Peyer's patch (tissue), 4 donors: ENCODE measurements at regions not wholly inside any gene's neighbourhood (a gene's known extent, or its start where the extent isn't known, plus 50 kb on each side); places are given as distances from the start of the nearest gene placed in this dataset.

Experiments
- DNase-seq, 3 donors: peaks; one replicate each; pipeline ENCODE4 v3.0.0-alpha.2; 2017 to 2019
- H3K27ac ChIP-seq, 4 donors: fragments of 200-600 bp; sonication (generic); one replicate each; pipeline ENCODE4 v1.5.1; 2016 to 2019
- H3K27me3 ChIP-seq, 2 donors: fragments of 200-600 bp; sonication (generic); one replicate each; pipeline ENCODE4 v1.5.1; 2019
- H3K36me3 ChIP-seq, 3 donors: fragments of 200-600 bp; sonication (generic); one replicate each; pipeline ENCODE4 v1.5.1; 2016 to 2019
- H3K4me1 ChIP-seq, 4 donors: fragments of 200-600 bp; sonication (generic); one replicate each; pipeline ENCODE4 v1.5.1; 2016 to 2019
- H3K4me3 ChIP-seq, 4 donors: fragments of 200-600 bp; sonication (generic); 1 replicate in 3 of 4; 2 replicates in 1 of 4; pipeline ENCODE4 v1.5.1; 2016 to 2019; ENCODE audit warnings: mild to moderate bottlenecking in 1 of 4
- H3K9me3 ChIP-seq, 4 donors: fragments of 200-600 bp; sonication (generic); one replicate each; pipeline ENCODE4 v1.5.1; 2016 to 2019; ENCODE audit warnings: mild to moderate bottlenecking in 1 of 4
- POLR2A ChIP-seq, 2 donors: fragments of 450-650 bp; IDR thresholded peaks; one replicate each; pipeline ENCODE4 v1.5.1; 2017; ENCODE audit warnings: antibody characterized with exemption in 2 of 2, mild to moderate bottlenecking in 2 of 2, moderate library complexity in 2 of 2
- TF ChIP-seq, protein P1 (sequence below), 6 experiments: fragments of 450-650 bp in 4 of 6; fragments of 200-600 bp in 2 of 6; sonication (generic) in 1 of 6; IDR thresholded peaks; one replicate each; pipeline ENCODE4 v1.5.1; 2017 to 2019; ENCODE audit warnings: antibody characterized with exemption in 6 of 6, mild to moderate bottlenecking in 3 of 6, moderate library complexity in 1 of 6

DNA sequence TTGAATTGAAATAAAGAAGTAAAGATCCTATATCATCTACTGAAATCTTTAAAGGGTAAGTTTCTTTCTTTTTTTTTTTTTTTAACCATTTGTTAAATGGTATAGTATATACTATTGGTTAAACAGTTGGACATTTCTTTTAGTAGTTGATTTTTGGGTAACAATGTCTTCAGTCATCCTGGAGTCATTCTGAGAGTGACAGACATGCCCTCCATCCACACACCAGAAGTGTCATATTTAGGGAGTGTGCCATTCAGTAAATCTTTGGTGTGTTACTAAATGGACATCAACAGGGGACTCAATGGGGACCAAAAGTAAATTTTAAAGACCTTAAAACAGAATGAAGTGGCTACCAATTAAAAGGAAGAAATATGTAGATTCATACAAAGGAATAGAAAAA, 50.8 kb upstream of the SLC39A10 start:
- TF ChIP-seq, protein P1, sequence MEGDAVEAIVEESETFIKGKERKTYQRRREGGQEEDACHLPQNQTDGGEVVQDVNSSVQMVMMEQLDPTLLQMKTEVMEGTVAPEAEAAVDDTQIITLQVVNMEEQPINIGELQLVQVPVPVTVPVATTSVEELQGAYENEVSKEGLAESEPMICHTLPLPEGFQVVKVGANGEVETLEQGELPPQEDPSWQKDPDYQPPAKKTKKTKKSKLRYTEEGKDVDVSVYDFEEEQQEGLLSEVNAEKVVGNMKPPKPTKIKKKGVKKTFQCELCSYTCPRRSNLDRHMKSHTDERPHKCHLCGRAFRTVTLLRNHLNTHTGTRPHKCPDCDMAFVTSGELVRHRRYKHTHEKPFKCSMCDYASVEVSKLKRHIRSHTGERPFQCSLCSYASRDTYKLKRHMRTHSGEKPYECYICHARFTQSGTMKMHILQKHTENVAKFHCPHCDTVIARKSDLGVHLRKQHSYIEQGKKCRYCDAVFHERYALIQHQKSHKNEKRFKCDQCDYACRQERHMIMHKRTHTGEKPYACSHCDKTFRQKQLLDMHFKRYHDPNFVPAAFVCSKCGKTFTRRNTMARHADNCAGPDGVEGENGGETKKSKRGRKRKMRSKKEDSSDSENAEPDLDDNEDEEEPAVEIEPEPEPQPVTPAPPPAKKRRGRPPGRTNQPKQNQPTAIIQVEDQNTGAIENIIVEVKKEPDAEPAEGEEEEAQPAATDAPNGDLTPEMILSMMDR (IDR thresholded peaks at IDR 0.05): no peak
- no peak for TF ChIP-seq POLR2A (IDR thresholded peaks at IDR 0.05)

DNA sequence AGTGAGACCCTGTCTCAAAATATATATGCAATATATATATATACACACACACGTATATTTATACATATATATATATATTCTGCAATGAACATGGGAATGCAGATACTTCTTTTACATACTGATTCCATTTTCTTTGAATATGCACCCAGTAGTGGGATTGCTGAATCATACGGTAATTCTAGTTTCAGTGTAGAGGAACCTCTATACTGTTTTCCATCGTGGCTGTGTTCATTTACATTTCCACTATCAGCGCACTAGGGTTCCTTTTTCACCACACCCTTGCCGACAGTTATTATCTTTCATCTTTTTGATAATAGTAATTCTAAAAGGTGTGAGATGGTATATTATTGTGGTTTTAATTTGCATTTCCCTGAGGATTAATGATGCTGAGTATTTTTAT, 52.3 kb upstream of the SLC39A10 start:
- no peak for DNase-seq
- H3K4me1 ChIP-seq: no peaks in the 10 kb centered on the region
- H3K9me3 ChIP-seq: no peaks in the 10 kb centered on the region
- no peaks in the 10 kb centered on the region for H3K27me3 ChIP-seq
- TF ChIP-seq, protein P1 (IDR thresholded peaks at IDR 0.05): no peak
- no peak for TF ChIP-seq POLR2A (IDR thresholded peaks at IDR 0.05)
- H3K4me3 ChIP-seq: no peak overlapping the region
- no peaks in the 10 kb centered on the region for H3K36me3 ChIP-seq
- H3K27ac ChIP-seq: no peak overlapping the region

More for the DNA sequence above, 50.8 kb upstream of the SLC39A10 start:
- Histone ChIP-seq H3K9me3 (no peaks in the 10 kb centered on the region), H3K36me3 (no peaks in the 10 kb centered on the region), H3K4me1 (no peaks in the 10 kb centered on the region), H3K27ac (no peak overlapping the region), H3K4me3 (no peak overlapping the region), H3K27me3 (no peaks in the 10 kb centered on the region)
- DNase-seq: no peak

DNA sequence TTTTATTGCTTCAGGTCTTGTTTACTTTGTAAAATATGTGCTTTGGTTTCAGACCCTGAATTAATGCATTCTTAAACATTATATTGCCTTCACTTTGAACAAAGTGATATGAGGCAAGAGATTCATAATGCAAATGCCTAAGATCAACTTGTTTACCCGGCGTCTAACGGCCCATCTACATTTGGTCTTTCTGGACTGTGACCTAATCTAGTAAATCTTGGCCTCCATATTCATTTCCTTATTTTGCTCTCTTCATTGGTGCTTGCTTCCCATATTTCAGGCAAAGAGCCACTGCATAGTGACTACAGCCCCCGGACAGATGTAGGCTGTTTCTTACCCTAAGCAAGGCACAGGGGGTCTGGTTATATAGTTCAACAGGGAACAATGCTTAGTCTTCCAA, 53.0 kb upstream of the SLC39A10 start:
- H3K4me3 ChIP-seq: no peak overlapping the region
- H3K27me3 ChIP-seq: no peaks in the 10 kb centered on the region
- no peak for TF ChIP-seq POLR2A (IDR thresholded peaks at IDR 0.05)
- TF ChIP-seq, protein P1 (IDR thresholded peaks at IDR 0.05): no peak
- H3K4me1 ChIP-seq: no peaks in the 10 kb centered on the region
- no peak for DNase-seq
- no peaks in the 10 kb centered on the region for H3K36me3 ChIP-seq
- H3K9me3 ChIP-seq: no peaks in the 10 kb centered on the region
- H3K27ac ChIP-seq: no peak overlapping the region

DNA sequence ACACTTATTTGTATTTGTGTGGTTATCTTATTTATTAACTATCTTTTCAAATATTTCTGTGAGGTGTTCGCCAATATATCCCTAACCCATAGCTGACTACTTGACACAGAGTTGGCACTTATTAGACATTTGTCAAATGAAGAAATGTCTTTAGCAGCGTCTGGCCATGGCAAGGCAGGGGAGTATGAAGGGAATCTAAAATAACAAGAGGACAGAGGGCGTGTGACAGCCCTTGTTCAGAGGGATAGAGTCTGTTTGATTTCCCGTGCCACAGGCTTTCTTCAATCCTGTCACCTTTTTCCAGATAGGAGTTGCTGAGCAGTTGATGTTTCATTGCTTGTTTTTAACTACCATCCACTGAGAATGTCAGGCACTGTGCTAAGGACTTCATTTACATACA, 53.6 kb upstream of the SLC39A10 start:
- H3K9me3 ChIP-seq: no peaks in the 10 kb centered on the region
- H3K27me3 ChIP-seq: no peaks in the 10 kb centered on the region
- no peaks in the 10 kb centered on the region for H3K4me1 ChIP-seq
- DNase-seq: no peak
- H3K36me3 ChIP-seq: no peaks in the 10 kb centered on the region
- no peak overlapping the region for H3K4me3 ChIP-seq
- H3K27ac ChIP-seq: no peak overlapping the region
- TF ChIP-seq POLR2A (IDR thresholded peaks at IDR 0.05): no peak
- TF ChIP-seq, protein P1 (IDR thresholded peaks at IDR 0.05): no peak

DNA sequence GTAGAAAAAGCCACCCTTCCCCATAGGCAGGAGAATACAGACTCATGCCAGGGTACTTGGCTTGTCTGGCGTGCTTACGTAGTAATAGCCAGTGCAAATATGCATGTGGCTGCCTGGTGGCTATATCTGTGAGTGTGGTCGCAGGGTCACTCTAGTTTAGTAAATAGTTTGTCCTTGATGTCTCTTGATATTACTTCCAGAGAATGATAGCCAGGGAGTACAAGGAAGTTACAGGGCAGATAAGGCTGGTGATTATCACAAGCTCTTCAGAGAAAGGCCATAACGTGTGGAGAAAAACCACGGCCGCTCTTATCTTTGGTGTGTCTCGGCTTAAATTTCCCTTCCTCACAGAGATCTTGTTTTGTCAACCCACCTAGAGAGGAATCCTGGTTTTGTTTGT, 54.3 kb upstream of the SLC39A10 start:
- no peak for DNase-seq
- H3K27ac ChIP-seq: no peak overlapping the region
- no peaks in the 10 kb centered on the region for H3K27me3 ChIP-seq
- no peaks in the 10 kb centered on the region for H3K9me3 ChIP-seq
- H3K36me3 ChIP-seq: no peaks in the 10 kb centered on the region
- no peak for TF ChIP-seq POLR2A (IDR thresholded peaks at IDR 0.05)
- TF ChIP-seq, protein P1 (IDR thresholded peaks at IDR 0.05): no peak
- H3K4me3 ChIP-seq: no peak overlapping the region
- H3K4me1 ChIP-seq: no peaks in the 10 kb centered on the region

DNA sequence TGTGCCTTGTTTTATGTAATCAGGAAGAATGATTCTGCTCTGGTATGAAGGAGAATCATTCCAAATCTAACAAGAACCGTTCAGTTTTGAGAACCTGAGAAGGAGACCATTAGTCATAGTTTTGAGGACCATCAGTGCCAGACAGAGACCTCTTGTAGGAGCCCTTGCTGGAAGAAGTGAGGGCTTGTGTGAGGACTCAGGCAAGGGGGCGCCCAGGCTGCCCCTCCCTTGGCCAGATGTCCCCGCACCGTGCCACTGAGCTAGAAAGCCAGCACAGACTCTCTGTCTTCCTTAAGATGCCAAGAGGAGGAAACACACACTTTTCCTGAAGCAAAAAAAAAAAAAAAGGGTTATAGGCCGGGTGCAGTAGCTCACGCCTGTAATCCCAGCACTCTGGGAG, 55.7 kb upstream of the SLC39A10 start:
- Histone ChIP-seq H3K4me3 (no peak overlapping the region), H3K9me3 (no peaks in the 10 kb centered on the region), H3K27ac (no peak overlapping the region), H3K36me3 (no peaks in the 10 kb centered on the region), H3K4me1 (no peaks in the 10 kb centered on the region), H3K27me3 (no peaks in the 10 kb centered on the region)
- TF ChIP-seq, protein P1 (IDR thresholded peaks at IDR 0.05): no peak
- TF ChIP-seq POLR2A (IDR thresholded peaks at IDR 0.05): no peak
- no peak for DNase-seq
